ENCODE measurements at regions not wholly inside any gene's neighbourhood (a gene's known extent, or its start where the extent isn't known, plus 50 kb on each side); places are given as distances from the start of the nearest gene placed in this dataset.

GRCh38 chr2:239543702-239544101 lies 142.9 kb upstream of the HDAC4 start:
- ChIA-PET CTCF (no interaction called here), POLR2A (no interaction called here)
- TF ChIP-seq YY1 (tag by site-specific recombination; IDR thresholded peaks at IDR 0.05), result no peak
- TF ChIP-seq ZSCAN30 (tag by site-specific recombination; IDR thresholded peaks at IDR 0.05), result no peak
- TF ChIP-seq TRIM28 (IDR thresholded peaks at IDR 0.05; ENCODE audit: borderline replicate concordance, low read length), result no peak
- TF ChIP-seq ZNF426 (tag by site-specific recombination; IDR thresholded peaks at IDR 0.05), result no peak
- TF ChIP-seq ZNF324 (tag by site-specific recombination; IDR thresholded peaks at IDR 0.05), result no peak
- TF ChIP-seq ZNF621 (tag by site-specific recombination; IDR thresholded peaks at IDR 0.05), result no peak
- no peak for TF ChIP-seq ZNF548 (tag by site-specific recombination; IDR thresholded peaks at IDR 0.05)
- TF ChIP-seq ZNF404 (tag by site-specific recombination; IDR thresholded peaks at IDR 0.05), result no peak
- no peak for TF ChIP-seq EGR2 (tag by site-specific recombination; IDR thresholded peaks at IDR 0.05; ENCODE audit: low read depth)
- TF ChIP-seq ZSCAN18 (tag by site-specific recombination; IDR thresholded peaks at IDR 0.05), result no peak
- TF ChIP-seq ZNF391 (tag by site-specific recombination; IDR thresholded peaks at IDR 0.05; ENCODE audit: borderline replicate concordance, low read depth), result no peak
- TF ChIP-seq KLF7 (tag by site-specific recombination; IDR thresholded peaks at IDR 0.05; ENCODE audit: borderline replicate concordance), result no peak
- no peak for TF ChIP-seq ZNF623 (tag by site-specific recombination; IDR thresholded peaks at IDR 0.05)
- no peak for TF ChIP-seq PBX3 (CRISPR knock-in tag; IDR thresholded peaks at IDR 0.05)
- no peak for TF ChIP-seq PRDM6 (tag by site-specific recombination; IDR thresholded peaks at IDR 0.05)
- TF ChIP-seq ZNF488 (tag by site-specific recombination; IDR thresholded peaks at IDR 0.05), result no peak
- TF ChIP-seq ZNF830 (tag by site-specific recombination; IDR thresholded peaks at IDR 0.05; ENCODE audit: low read depth), result no peak
- no peak for TF ChIP-seq ZNF133 (tag by site-specific recombination; IDR thresholded peaks at IDR 0.05)
- H3K4me3 ChIP-seq (ENCODE audit: low read depth, low read length), result no peak overlapping the region
- H3K36me3 ChIP-seq (ENCODE audit: control insufficient read depth in 2 of 2, insufficient read depth in 1 of 2, low read length in 2 of 2), result no peaks in the 10 kb centered on the region
- no peak overlapping the region for H3K27ac ChIP-seq (ENCODE audit: extremely low read depth, low read depth, low read length)
- no peaks in the 10 kb centered on the region for H3K4me1 ChIP-seq (ENCODE audit: control insufficient read depth, insufficient read depth, low read length)
- H3K9me3 ChIP-seq (ENCODE audit: control insufficient read depth, insufficient read depth, low read depth, low read length), result no peaks in the 10 kb centered on the region

- Histone ChIP-seq H3K4me1 (ENCODE audit: control insufficient read depth, insufficient read depth, low read length) (no peaks in the 10 kb centered on the region), H3K36me3 (ENCODE audit: control insufficient read depth in 2 of 2, insufficient read depth in 1 of 2, low read length in 2 of 2) (no peaks in the 10 kb centered on the region), H3K4me3 (ENCODE audit: low read depth, low read length) (no peak overlapping the region), H3K27ac (ENCODE audit: extremely low read depth, low read depth, low read length) (no peak overlapping the region), H3K9me3 (ENCODE audit: control insufficient read depth, insufficient read depth, low read depth, low read length) (no peaks in the 10 kb centered on the region)
- POLR2A ChIA-PET, result no interaction called here
- CTCF ChIA-PET, result interaction anchor here (0.6 to 0.7 kb wide), 2 partner anchors 19 to 22 kb away, joined by 3 read pairs; no protein-coding TSS in a partner anchor
- TF ChIP-seq SP2 (tag by site-specific recombination; IDR thresholded peaks at IDR 0.05) (no peak), YY2 (tag by site-specific recombination; IDR thresholded peaks at IDR 0.05) (no peak), SETDB1 (IDR thresholded peaks at IDR 0.05; ENCODE audit: insufficient read length, low read length) (no peak), ZNF558 (tag by site-specific recombination; IDR thresholded peaks at IDR 0.05) (no peak), ZNF16 (tag by site-specific recombination; IDR thresholded peaks at IDR 0.05; ENCODE audit: low read depth) (no peak), PATZ1 (tag by site-specific recombination; IDR thresholded peaks at IDR 0.05) (no peak), ZNF510 (tag by site-specific recombination; IDR thresholded peaks at IDR 0.05; ENCODE audit: insufficient replicate concordance) (no peak), ZNF585B (tag by site-specific recombination; IDR thresholded peaks at IDR 0.05) (no peak), ZNF37A (tag by site-specific recombination; IDR thresholded peaks at IDR 0.05) (no peak), ZNF792 (tag by site-specific recombination; IDR thresholded peaks at IDR 0.05) (no peak)
Observed at GRCh38 chr2:239540174-239540573, 139.4 kb upstream of the HDAC4 start.

Data from HEK293 (cell line).